ENCODE measurements at regions not wholly inside any gene's neighbourhood (a gene's known extent, or its start where the extent isn't known, plus 50 kb on each side); places are given as distances from the start of the nearest gene placed in this dataset.
A peak's percentile ranks its signal among the peaks of the same experiment; 100 is the strongest.

- Histone ChIP-seq H3K4me3 (ENCODE audit: low read depth, low read length) (no peak overlapping the region), H2AFZ (ENCODE audit: low read length, unreplicated experiment) (no peak overlapping the region), H3K27me3 (ENCODE audit: insufficient read depth, low read length) (no peaks in the 10 kb centered on the region), H3K79me2 (ENCODE audit: control insufficient read depth, insufficient read depth, low read length, unreplicated experiment) (no peaks in the 10 kb centered on the region), H3K36me3 (ENCODE audit: insufficient read depth, low read length) (no peaks in the 10 kb centered on the region), H3K4me1 (ENCODE audit: control insufficient read depth, insufficient read depth, low read length, unreplicated experiment) (peaks cover 9% of the 10 kb centered on the region), H3K27ac (ENCODE audit: low read depth, low read length) (no peak overlapping the region)
These were observed 64.9 kb downstream of the CD2 start for GRCh38 chr1:116819081-116819480.

- Histone ChIP-seq H3K36me3 (ENCODE audit: insufficient read depth, low read length) (no peaks in the 10 kb centered on the region), H3K4me3 (ENCODE audit: low read depth, low read length) (no peak overlapping the region), H3K27ac (ENCODE audit: low read depth, low read length) (peak overlapping the region; percentile 70), H2AFZ (ENCODE audit: low read length, unreplicated experiment) (peak overlapping the region; percentile 20), H3K79me2 (ENCODE audit: control insufficient read depth, insufficient read depth, low read length, unreplicated experiment) (no peaks in the 10 kb centered on the region), H3K4me1 (ENCODE audit: control insufficient read depth, insufficient read depth, low read length, unreplicated experiment) (peaks cover 9% of the 10 kb centered on the region), H3K27me3 (ENCODE audit: insufficient read depth, low read length) (no peaks in the 10 kb centered on the region)
These were observed 66.1 kb downstream of the CD2 start for GRCh38 chr1:116820369-116820768.

DNA sequence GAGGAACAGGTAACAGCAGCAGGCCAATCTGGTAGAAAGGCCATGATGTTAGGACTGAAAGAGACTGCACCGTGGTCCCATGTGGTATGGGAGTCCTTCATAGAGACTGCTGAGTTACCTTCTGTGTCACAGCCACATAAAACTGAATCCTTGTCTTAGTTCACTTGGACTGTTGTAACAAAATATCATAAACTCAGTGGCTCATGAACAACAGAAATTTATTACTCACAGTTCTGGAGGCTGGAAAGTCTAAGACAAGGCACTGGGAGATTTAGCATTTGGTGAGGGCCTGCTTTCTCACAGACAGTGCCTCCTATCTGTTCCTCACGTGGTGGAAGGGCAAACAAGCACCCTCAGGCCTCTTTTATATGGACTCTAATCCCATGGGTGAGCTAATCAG, 67.5 kb downstream of the CD2 start:
- no peak overlapping the region for H2AFZ ChIP-seq (ENCODE audit: low read length, unreplicated experiment)
- peaks cover 10% of the 10 kb centered on the region for H3K4me1 ChIP-seq (ENCODE audit: control insufficient read depth, insufficient read depth, low read length, unreplicated experiment)
- H3K79me2 ChIP-seq (ENCODE audit: control insufficient read depth, insufficient read depth, low read length, unreplicated experiment), result no peaks in the 10 kb centered on the region
- H3K36me3 ChIP-seq (ENCODE audit: insufficient read depth, low read length), result no peaks in the 10 kb centered on the region
- no peaks in the 10 kb centered on the region for H3K27me3 ChIP-seq (ENCODE audit: insufficient read depth, low read length)
- H3K27ac ChIP-seq (ENCODE audit: low read depth, low read length), result no peak overlapping the region
- no peak overlapping the region for H3K4me3 ChIP-seq (ENCODE audit: low read depth, low read length)

DNA sequence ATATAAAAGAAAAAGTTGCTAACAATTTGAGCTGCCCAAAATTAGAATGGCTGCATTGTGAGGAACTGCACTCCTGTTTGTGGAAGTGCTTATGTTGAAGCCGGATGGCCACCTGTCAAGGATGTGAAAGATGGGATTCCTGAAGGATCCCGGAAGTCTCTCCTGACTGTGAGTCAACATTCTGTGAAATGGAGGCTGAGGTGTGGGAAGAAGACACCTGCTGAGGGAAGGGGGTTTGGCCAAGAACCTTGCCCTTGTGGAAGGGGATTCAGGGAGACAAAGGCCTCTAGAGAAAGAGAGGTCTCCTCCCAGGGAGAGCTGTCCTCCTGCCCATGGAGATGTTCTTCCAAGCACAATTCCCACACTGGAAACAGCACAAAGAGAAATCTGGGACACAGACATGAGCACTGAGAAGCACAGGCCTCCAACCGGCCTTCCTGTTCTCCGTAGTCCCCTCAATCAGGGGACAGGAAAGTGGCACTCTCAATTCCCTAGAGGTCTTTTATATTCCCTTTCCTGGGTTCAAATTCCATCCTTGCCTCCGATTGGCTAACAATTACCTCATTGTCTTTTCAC, 70.5 kb downstream of the CD2 start:
- Histone ChIP-seq H3K27me3 (ENCODE audit: insufficient read depth, low read length) (no peaks in the 10 kb centered on the region), H3K79me2 (ENCODE audit: control insufficient read depth, insufficient read depth, low read length, unreplicated experiment) (no peaks in the 10 kb centered on the region), H3K27ac (ENCODE audit: low read depth, low read length) (no peak overlapping the region), H3K4me3 (ENCODE audit: low read depth, low read length) (no peak overlapping the region), H3K36me3 (ENCODE audit: insufficient read depth, low read length) (no peaks in the 10 kb centered on the region), H2AFZ (ENCODE audit: low read length, unreplicated experiment) (no peak overlapping the region), H3K4me1 (ENCODE audit: control insufficient read depth, insufficient read depth, low read length, unreplicated experiment) (peaks cover 16% of the 10 kb centered on the region)

DNA sequence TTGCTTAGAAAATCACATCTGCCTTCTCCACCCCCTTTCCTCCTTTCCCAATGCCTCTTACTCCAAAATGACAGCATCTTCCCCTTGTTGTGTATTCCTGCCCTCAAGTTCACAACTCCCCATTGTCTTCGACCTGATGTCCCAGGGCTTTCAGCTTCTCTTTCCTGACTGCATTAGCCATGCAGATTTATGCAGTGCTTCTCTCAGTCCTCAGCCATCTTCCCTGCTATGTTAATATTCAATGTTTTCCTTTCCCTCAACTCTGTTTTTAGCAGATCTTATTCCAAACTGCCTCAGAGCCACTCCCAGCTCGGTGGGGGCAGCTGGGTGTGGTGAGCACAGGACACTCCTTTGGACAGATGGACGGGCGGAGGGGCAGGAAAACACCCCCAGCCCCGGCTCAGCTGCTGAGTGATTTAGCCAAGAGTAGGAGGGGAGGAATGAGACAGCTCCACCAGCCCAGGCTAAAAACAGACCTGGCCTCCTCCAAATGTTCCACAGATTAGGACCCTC, 71.0 kb downstream of the CD2 start:
- Histone ChIP-seq H3K36me3 (ENCODE audit: insufficient read depth, low read length) (no peaks in the 10 kb centered on the region), H2AFZ (ENCODE audit: low read length, unreplicated experiment) (no peak overlapping the region), H3K4me1 (ENCODE audit: control insufficient read depth, insufficient read depth, low read length, unreplicated experiment) (peaks cover 13% of the 10 kb centered on the region), H3K79me2 (ENCODE audit: control insufficient read depth, insufficient read depth, low read length, unreplicated experiment) (no peaks in the 10 kb centered on the region), H3K4me3 (ENCODE audit: low read depth, low read length) (no peak overlapping the region), H3K27me3 (ENCODE audit: insufficient read depth, low read length) (no peaks in the 10 kb centered on the region), H3K27ac (ENCODE audit: low read depth, low read length) (no peak overlapping the region)

- no peak overlapping the region for H3K4me3 ChIP-seq (ENCODE audit: low read depth, low read length)
- H3K36me3 ChIP-seq (ENCODE audit: insufficient read depth, low read length), result no peaks in the 10 kb centered on the region
- H3K79me2 ChIP-seq (ENCODE audit: control insufficient read depth, insufficient read depth, low read length, unreplicated experiment), result no peaks in the 10 kb centered on the region
- peaks cover 8% of the 10 kb centered on the region for H3K4me1 ChIP-seq (ENCODE audit: control insufficient read depth, insufficient read depth, low read length, unreplicated experiment)
- no peaks in the 10 kb centered on the region for H3K27me3 ChIP-seq (ENCODE audit: insufficient read depth, low read length)
- H3K27ac ChIP-seq (ENCODE audit: low read depth, low read length), result no peak overlapping the region
- no peak overlapping the region for H2AFZ ChIP-seq (ENCODE audit: low read length, unreplicated experiment)
These were observed 71.6 kb downstream of the CD2 start for GRCh38 chr1:116825720-116826438.

DNA sequence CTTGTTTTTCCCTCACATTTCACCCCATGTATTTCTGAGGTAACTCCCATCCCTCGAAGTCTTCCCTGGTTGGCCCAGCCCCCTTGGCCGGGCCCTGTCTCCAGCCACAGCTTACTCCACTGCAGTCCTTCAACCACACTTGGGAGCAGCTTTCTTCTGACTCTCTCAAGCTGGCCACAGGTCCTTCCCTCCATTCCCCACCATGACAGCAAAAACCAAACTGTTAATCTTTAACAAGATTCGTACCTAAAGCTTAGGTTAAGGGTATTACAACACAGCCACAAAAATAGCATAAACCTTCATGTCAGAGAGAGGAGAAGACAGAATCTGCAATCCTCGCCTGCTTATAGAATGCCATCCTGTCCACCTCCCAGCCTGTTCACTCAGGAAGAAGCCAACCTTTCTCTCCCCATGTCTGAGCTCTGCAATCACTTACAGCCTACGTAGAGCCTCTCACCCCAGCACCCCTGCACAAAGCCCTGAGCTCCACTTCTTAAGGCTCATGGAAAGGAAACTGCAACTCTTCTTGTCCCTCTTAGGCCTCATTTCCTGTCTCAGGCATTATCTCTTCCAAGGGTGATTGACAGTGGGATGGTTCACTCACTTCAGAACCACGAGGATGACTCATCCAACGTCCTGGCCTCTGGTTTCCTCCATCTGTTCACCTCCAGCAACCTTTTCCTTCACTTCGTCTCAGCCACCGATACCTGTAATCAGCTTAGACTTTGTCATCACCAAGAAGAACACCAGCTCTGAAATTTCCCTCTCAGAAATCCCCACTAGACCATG, 72.8 kb downstream of the CD2 start:
- Histone ChIP-seq H3K36me3 (ENCODE audit: insufficient read depth, low read length) (no peaks in the 10 kb centered on the region), H2AFZ (ENCODE audit: low read length, unreplicated experiment) (peak overlapping the region; percentile 35), H3K27ac (ENCODE audit: low read depth, low read length) (no peak overlapping the region), H3K4me1 (ENCODE audit: control insufficient read depth, insufficient read depth, low read length, unreplicated experiment) (peaks cover 7% of the 10 kb centered on the region), H3K79me2 (ENCODE audit: control insufficient read depth, insufficient read depth, low read length, unreplicated experiment) (no peaks in the 10 kb centered on the region), H3K4me3 (ENCODE audit: low read depth, low read length) (no peak overlapping the region), H3K27me3 (ENCODE audit: insufficient read depth, low read length) (peaks cover 3% of the 10 kb centered on the region)

DNA sequence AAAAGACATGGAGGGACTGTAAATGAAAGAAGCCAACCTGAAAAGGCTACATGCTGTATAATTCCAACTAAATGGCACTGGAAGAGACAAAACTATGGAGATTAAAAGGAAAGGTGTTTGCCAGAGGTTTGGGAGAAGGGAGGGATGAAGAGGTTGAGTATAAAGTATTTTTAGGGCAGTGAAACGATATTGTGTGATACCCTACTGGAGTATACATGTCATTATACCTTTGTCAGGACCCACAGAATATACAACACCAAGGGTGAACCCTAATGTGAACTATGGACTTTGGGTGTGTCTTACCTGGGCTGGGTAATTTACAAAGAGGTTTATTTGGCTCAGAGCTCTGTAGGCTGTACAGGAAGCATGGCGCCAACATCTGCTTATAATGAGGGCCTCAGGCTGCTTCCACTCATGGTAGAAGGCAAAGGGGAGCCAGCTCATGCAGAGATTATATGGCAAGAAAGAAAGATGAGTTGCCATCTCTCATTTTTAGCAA, 73.4 kb downstream of the CD2 start:
- Histone ChIP-seq H3K27ac (ENCODE audit: low read depth, low read length) (no peak overlapping the region), H3K4me3 (ENCODE audit: low read depth, low read length) (no peak overlapping the region), H2AFZ (ENCODE audit: low read length, unreplicated experiment) (no peak overlapping the region), H3K36me3 (ENCODE audit: insufficient read depth, low read length) (no peaks in the 10 kb centered on the region), H3K27me3 (ENCODE audit: insufficient read depth, low read length) (peaks cover 9% of the 10 kb centered on the region), H3K4me1 (ENCODE audit: control insufficient read depth, insufficient read depth, low read length, unreplicated experiment) (peaks cover 7% of the 10 kb centered on the region), H3K79me2 (ENCODE audit: control insufficient read depth, insufficient read depth, low read length, unreplicated experiment) (no peaks in the 10 kb centered on the region)

DNA sequence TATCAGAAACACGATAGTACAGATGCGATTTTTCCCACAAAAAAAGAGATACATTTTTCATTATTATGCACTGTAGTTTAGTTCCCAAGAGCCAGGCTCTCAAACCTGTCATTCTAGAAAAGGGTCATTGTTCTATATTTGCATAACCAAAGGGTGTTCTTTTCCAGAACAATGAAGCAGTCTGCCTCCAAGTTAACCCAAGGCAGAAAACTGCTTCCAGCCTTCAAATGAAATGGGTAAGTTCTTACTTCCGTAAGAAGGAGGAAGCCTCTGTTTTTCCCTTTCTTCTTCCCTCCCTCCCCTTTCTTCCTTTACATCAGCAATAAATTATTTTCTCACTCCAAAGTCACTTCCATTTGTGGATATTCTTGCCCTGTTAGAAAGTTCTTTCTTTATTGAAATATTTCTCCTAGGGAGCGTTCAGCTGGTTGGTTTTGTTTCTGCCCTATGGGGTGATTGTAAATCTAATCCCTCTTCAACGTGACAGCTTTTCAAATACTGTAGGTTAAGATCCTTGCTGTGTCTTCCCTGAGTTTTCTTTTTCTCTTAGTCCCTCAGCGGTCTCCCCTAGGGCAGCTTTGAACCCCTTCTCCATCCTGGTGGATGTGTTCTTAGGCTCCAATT, 77.3 kb upstream of the PTGFRN start:
- H3K4me1 ChIP-seq (ENCODE audit: control insufficient read depth, insufficient read depth, low read length, unreplicated experiment), result no peaks in the 10 kb centered on the region
- H3K27me3 ChIP-seq (ENCODE audit: insufficient read depth, low read length), result peaks cover 30% of the 10 kb centered on the region
- no peak overlapping the region for H2AFZ ChIP-seq (ENCODE audit: low read length, unreplicated experiment)
- H3K79me2 ChIP-seq (ENCODE audit: control insufficient read depth, insufficient read depth, low read length, unreplicated experiment), result no peaks in the 10 kb centered on the region
- no peaks in the 10 kb centered on the region for H3K36me3 ChIP-seq (ENCODE audit: insufficient read depth, low read length)
- H3K4me3 ChIP-seq (ENCODE audit: low read depth, low read length), result no peak overlapping the region
- no peak overlapping the region for H3K27ac ChIP-seq (ENCODE audit: low read depth, low read length)

- Histone ChIP-seq H3K4me3 (ENCODE audit: low read depth, low read length) (no peak overlapping the region), H3K36me3 (ENCODE audit: insufficient read depth, low read length) (no peaks in the 10 kb centered on the region), H3K79me2 (ENCODE audit: control insufficient read depth, insufficient read depth, low read length, unreplicated experiment) (no peaks in the 10 kb centered on the region), H2AFZ (ENCODE audit: low read length, unreplicated experiment) (no peak overlapping the region), H3K27ac (ENCODE audit: low read depth, low read length) (no peak overlapping the region), H3K27me3 (ENCODE audit: insufficient read depth, low read length) (peaks cover 30% of the 10 kb centered on the region), H3K4me1 (ENCODE audit: control insufficient read depth, insufficient read depth, low read length, unreplicated experiment) (no peaks in the 10 kb centered on the region)
These were observed 76.7 kb upstream of the PTGFRN start for GRCh38 chr1:116832932-116833578.
